ENCODE measurements at regions not wholly inside any gene's neighbourhood (a gene's known extent, or its start where the extent isn't known, plus 50 kb on each side); places are given as distances from the start of the nearest gene placed in this dataset.

- no peak for TF ChIP-seq ZNF785 (CRISPR knock-in tag; IDR thresholded peaks at IDR 0.05)
- no peak for TF ChIP-seq ZNF12 (CRISPR knock-in tag; IDR thresholded peaks at IDR 0.05)
- TF ChIP-seq HDAC6 (IDR thresholded peaks at IDR 0.05; ENCODE audit: low read depth, low read length): no peak
- TF ChIP-seq RHOXF2B (CRISPR knock-in tag; conservative IDR thresholded peaks at IDR 0.05): no peak
- TF ChIP-seq CTCF (IDR thresholded peaks at IDR 0.05 in 2 of 3, conservative IDR thresholded peaks at IDR 0.05 in 1 of 3; ENCODE audit: insufficient read depth in 2 of 3, low read depth in 1 of 3, low read length in 3 of 3): no peak
- TF ChIP-seq, protein P1, sequence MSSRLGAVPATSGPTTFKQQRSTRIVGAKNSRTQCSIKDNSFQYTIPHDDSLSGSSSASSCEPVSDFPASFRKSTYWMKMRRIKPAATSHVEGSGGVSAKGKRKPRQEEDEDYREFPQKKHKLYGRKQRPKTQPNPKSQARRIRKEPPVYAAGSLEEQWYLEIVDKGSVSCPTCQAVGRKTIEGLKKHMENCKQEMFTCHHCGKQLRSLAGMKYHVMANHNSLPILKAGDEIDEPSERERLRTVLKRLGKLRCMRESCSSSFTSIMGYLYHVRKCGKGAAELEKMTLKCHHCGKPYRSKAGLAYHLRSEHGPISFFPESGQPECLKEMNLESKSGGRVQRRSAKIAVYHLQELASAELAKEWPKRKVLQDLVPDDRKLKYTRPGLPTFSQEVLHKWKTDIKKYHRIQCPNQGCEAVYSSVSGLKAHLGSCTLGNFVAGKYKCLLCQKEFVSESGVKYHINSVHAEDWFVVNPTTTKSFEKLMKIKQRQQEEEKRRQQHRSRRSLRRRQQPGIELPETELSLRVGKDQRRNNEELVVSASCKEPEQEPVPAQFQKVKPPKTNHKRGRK (tag; IDR thresholded peaks at IDR 0.05): no peak
- TF ChIP-seq, protein P2, sequence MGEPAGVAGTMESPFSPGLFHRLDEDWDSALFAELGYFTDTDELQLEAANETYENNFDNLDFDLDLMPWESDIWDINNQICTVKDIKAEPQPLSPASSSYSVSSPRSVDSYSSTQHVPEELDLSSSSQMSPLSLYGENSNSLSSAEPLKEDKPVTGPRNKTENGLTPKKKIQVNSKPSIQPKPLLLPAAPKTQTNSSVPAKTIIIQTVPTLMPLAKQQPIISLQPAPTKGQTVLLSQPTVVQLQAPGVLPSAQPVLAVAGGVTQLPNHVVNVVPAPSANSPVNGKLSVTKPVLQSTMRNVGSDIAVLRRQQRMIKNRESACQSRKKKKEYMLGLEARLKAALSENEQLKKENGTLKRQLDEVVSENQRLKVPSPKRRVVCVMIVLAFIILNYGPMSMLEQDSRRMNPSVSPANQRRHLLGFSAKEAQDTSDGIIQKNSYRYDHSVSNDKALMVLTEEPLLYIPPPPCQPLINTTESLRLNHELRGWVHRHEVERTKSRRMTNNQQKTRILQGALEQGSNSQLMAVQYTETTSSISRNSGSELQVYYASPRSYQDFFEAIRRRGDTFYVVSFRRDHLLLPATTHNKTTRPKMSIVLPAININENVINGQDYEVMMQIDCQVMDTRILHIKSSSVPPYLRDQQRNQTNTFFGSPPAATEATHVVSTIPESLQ (CRISPR knock-in tag; IDR thresholded peaks at IDR 0.05): no peak
- no peak for TF ChIP-seq ELF4 (CRISPR knock-in tag; IDR thresholded peaks at IDR 0.05)
- no peak for TF ChIP-seq BACH1 (tag; IDR thresholded peaks at IDR 0.05)
- TF ChIP-seq, protein P3, sequence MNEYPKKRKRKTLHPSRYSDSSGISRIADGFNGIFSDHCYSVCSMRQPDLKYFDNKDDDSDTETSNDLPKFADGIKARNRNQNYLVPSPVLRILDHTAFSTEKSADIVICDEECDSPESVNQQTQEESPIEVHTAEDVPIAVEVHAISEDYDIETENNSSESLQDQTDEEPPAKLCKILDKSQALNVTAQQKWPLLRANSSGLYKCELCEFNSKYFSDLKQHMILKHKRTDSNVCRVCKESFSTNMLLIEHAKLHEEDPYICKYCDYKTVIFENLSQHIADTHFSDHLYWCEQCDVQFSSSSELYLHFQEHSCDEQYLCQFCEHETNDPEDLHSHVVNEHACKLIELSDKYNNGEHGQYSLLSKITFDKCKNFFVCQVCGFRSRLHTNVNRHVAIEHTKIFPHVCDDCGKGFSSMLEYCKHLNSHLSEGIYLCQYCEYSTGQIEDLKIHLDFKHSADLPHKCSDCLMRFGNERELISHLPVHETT (CRISPR knock-in tag; conservative IDR thresholded peaks at IDR 0.05 in 1 of 2, IDR thresholded peaks at IDR 0.05 in 1 of 2): no peak
Observed at GRCh38 chr5:143558048-143558447, 154.6 kb upstream of the NR3C1 start.

Data from K562 (cell line).